ENCODE measurements at regions not wholly inside any gene's neighbourhood (a gene's known extent, or its start where the extent isn't known, plus 50 kb on each side); places are given as distances from the start of the nearest gene placed in this dataset.

DNA sequence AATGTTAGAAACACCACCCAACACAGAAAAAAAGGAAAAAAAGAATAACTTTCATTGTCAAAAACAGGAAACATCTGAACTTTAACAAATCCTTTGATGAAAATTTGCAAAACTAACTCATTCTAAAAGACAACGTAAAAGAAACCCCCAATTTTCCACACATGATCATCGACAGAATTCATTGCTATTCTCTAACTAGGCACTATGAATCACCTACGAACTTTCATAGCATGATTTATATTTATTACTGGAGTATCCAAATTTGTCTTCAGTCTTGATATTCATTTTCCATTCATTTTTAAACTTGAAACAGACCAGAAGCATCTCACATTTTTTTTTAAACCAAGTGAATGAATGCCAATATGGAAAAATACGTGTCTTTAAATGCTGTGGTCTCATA lies 514.6 kb downstream of the TLE4 start:
- DNase-seq = no peak

- no peak for DNase-seq
These were observed 513.9 kb downstream of the TLE4 start for GRCh38 chr9:80085668-80086067.

DNA sequence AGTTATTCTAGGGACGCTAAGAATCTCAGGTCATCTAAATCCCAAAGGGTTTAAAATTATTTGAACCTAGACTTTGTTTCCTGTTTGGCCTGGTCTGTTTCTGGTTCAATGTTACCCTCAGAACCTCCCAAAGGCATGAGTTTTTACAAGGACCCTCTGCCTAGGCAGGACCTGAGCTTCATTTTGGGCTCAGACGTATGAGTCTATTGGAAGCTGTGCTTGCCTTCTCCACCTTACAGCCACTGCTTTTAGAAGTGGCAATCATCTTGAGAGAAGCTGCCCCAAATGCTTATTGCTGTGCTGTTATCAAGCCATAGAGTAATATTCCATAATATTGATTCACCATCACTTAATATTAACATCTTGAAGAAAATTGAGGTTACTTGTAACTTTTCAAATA lies 510.4 kb downstream of the TLE4 start:
- no peak for DNase-seq

DNA sequence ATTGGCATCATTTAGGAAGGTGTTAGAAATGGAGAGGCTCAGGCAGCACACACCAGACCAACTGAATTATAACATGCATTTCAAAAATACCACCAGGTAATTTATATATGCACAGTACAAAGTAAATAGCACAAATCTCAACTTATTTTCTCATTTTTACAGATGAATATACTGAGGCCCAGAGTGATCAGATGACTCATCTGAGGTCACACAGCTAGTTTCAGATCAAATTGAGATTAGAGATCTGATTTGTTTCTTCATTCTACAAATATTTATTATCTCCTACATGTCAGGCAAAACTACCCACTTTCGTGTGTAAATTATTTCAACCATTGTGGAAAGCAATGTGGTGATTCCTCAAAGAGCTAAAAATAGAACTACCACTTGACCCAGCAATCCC lies 507.1 kb downstream of the TLE4 start:
- DNase-seq = no peak

- DNase-seq = no peak
These were observed 505.3 kb downstream of the TLE4 start for GRCh38 chr9:80077059-80077458.

GRCh38 chr9:80076162-80076561 lies 504.4 kb downstream of the TLE4 start:
- no peak for DNase-seq

- no peak for DNase-seq
These were observed 502.7 kb downstream of the TLE4 start for GRCh38 chr9:80074439-80074838.

GRCh38 chr9:80072451-80072850 lies 500.7 kb downstream of the TLE4 start:
- no peak for DNase-seq

- no peak for DNase-seq
These were observed 498.4 kb downstream of the TLE4 start for GRCh38 chr9:80070071-80070742.

GRCh38 chr9:80066931-80067330 lies 495.2 kb downstream of the TLE4 start:
- DNase-seq = no peak

DNA sequence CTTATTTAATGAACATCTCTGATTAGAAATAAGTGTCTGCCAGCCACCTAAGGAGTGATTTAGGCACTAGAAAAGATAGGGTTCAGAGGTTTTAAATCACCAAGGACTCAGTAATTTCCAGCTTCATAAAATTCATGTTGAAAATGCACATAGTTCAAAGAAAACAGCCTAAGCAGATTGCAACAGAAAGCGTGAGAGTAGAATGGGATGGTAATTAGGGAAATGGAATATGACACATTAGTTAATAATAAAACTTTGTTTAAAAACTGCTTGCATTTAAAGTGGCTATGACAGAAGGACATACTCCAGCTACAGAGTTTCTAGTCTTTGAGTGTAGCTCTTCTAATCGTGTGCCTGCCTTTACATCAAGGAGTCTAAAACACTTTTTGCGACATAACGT lies 490.8 kb downstream of the TLE4 start:
- DNase-seq = no peak

GRCh38 chr9:80061940-80062339 lies 490.2 kb downstream of the TLE4 start:
- no peak for DNase-seq

DNA sequence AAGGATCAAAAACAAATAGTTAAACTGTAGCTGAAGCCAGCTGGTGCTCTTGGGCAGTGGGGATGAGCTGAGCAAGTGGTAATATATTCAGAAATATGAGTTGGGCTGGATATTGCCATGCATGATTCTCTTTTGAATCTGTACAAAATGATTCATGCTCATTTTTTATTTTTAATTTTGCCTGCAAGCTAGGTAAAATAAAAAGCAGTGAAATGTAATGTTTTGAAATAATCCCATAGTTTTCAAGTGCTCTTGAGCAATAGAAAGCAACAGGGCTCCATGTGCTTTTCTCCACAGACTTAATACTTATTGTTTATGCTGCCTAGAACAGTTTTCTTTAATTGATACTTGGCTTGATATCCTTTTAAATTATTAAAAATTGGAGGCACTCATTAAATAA lies 489.3 kb downstream of the TLE4 start:
- no peak for DNase-seq

DNA sequence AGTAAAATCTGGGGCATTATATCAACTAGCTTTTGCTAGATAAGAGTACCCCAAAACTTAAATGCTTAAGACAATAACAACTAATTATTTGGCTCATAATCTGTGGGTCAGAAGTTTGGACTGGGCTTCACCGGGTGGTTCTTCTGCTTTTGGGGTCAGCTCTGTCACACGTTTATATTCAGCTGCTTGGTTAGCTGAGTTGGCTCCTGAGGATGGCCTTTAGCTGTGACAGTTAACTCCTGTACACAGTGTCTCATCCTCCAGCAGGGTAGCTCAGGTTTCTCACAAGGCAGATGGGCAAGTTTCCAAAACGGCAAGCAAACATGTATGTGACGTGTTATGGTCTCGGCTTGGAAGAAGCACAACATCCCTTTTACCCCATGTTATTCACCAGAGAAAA lies 488.2 kb downstream of the TLE4 start:
- peak in 1 of 2 experiments; percentile 27 for DNase-seq

- DNase-seq = no peak
These were observed 487.4 kb downstream of the TLE4 start for GRCh38 chr9:80059191-80059590.

DNA sequence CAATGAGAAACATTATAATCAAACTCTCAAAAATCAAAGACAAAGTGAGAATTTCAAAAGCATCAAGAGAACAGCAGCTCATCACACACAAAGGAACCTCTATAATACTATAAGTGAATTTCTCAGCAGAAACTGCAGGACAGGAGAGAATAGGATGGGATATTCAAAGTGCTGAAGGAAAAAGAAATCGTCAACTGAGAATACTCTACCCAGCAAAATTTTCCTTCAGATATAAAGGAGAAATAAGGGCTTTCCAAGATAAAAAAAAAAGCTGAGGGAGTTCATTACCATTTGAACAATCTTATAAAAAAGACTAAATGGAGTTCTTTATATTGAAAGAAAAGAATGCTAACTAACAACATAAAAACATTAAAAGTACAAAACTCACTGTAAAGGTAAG lies 481.1 kb downstream of the TLE4 start:
- DNase-seq = no peak

GRCh38 chr9:80049096-80049782 lies 477.5 kb downstream of the TLE4 start:
- DNase-seq = no peak

DNA sequence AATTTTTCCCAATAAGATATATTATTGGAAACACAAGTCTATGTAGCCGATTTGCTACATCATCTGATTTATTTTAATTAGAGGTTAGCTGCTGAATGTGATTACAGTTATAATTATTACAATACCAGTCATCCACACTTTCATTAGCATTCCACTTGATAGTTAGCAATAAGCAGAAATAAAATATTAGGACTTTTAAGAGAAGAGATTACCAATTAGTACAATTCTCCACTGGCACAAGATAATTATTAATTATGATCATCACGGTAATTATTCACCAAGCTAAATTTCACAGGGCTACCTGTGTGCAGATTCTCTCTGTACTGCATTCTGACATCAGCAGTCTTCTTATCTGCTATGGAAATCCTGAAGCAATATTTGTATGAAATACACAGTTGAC lies 474.7 kb downstream of the TLE4 start:
- no peak for DNase-seq

DNA sequence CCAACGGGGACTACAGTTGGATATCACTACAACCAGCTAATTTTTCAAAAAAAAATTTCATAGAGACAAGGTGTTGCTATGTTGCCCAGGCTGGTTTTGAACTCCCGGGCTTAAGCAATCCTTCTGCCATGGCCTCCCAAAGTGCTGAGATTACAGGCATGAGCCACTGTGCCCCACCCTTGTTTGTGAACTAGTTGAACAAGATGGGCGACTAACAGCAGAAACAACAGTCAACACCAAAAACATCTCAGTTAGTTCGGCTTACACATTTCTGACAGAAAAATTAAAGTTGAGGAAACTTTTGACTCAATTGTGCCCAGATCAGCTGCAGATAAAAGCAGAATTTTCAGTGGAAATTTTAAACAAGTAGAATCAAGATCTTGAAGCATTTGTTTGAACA lies 470.1 kb downstream of the TLE4 start:
- no peak for DNase-seq

DNA sequence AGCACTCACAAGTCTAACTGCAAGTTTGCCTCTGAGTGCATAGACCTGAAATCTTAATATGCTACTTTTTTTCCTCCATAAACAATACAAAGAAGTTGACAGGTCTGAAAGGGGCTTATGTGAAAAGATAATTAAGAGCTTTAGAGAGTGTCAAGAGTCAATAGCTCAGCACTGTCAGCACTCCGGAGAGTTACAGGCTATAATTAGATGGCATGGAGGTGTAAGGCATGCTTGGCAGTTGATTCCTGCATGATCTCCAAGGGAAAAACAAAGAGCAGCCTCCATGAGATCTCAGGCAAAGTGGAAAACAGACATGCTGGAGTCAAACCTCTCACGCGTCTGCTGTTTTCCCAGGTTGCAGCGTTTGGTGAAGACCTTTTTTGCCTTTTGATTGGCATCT lies 468.7 kb downstream of the TLE4 start:
- DNase-seq = no peak

DNA sequence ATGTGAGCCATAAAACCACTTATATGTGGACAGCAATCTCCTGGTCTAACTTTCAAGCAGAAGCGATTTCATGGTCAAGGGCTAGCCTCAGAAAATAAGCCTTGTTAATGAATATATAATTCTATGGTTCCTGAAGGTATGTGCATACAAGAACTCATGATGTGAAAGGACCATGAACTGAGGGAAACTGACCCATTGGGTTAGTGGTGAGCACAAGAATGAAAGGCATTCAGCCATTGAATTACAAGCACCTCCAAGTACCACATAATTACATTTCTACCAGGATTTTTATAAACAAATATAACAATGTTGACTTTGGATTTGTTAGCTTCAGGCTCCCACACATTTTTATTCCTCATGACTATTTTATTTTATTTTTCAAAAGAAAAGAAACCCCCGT lies 459.0 kb downstream of the TLE4 start:
- no peak for DNase-seq

- no peak for DNase-seq
These were observed 456.7 kb downstream of the TLE4 start for GRCh38 chr9:80028501-80028900.

DNA sequence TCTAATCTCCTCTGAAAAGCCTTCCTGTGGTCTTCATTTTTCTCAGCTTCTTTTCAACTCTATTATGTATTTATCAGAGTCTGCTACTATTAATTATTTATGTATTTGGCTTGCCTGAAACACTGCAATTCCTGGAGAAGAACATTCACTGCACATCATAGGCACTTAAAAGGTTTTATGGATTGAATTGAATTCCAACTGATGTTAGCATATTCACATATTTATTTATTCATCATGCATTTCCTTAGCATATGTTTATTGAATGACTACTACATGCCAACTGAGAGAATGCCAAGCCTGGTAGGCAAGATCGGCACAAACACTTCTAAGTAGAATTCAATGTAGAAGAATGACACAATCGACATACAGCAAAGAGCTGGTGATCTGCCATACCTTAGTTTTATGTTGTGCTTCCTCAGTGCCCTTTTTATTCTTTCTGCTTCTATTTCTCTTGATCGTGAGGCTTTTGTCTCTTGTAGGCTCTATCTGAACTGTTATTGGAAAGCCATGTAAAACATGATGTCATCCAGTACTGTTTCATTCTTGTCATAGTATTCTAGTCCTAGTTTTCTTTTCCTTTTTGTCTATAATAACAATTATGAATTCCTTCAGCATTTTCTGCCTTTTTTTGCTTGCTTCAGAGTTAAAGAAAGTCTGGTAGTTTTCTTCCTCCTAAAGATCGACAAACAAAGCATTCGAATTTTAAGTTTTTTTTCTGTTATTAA lies 454.2 kb downstream of the TLE4 start:
- DNase-seq = no peak

DNA sequence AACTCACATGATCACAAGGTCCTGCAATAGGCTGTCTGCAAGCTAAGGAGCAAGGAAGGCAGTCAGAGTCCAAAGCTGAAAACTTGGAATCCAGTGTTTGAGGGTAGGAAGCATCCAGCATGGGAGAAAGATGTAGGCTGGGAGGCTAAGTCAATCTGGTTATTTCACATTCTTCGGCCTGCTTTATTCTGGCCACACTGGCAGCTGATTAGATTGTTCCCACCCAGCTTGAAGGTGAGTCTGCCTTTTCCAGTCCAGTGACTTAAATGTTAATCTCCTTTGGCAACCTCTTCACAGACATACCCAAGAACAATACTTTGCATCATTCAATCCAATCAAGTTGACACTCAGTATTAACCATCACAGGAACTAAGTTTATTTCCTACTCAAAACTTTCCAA lies 453.4 kb downstream of the TLE4 start:
- DNase-seq = no peak

Data from SHP77 (cell line).